ENCODE measurements at regions not wholly inside any gene's neighbourhood (a gene's known extent, or its start where the extent isn't known, plus 50 kb on each side); places are given as distances from the start of the nearest gene placed in this dataset.
"Not testable (repeated sequence)": the region's sequence is repeated elsewhere in the genome, so short reads cannot be mapped to it uniquely, and the experiment has no call there.

DNA sequence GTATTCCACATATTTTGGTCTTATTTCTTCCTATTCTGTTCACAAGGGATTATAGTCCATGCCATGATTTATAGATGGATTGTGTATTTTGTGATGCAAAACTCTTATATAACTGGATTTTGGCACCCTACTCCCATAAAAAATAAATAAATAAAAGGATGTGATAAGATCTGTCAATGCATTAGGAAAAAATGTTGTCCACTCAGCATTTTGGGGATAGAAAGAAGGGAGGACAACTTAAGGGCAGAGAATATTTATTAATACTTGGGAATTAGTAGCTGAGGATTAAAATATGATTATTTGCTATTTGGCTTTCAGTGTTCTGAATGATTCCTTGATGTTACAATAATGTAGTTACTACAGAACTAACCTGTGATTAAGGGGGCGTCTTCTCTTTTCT lies 682.6 kb downstream of the ZBBX start:
- no peak overlapping the region for H3K27ac Mint-ChIP-seq
- DNase-seq (ENCODE audit: low spot score in 2 of 2), result no peak
- H3K9me3 Mint-ChIP-seq, result peaks cover 3 to 5% of the 10 kb centered on the region in 2 donors
- H3K36me3 Mint-ChIP-seq, result no peaks in the 10 kb centered on the region
- ATAC-seq, result no peak

DNA sequence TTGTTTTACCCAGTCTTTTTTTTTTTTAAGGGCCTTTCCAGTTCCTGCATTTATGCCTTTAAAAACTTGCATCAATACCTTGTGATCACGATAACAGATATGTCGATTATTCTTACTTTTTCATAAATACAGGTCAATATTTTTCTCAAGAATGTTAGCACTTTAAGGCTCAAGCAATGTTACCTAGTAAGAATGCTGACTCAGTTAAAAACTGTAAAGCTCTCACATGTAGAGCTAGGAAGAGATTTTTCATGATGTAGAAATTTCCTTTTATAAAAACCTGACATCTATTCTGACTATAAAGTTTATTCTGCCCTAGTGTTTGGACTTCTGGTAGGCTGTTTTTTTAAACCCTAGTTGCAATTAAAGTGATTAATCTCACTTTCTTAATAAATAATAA lies 684.0 kb downstream of the ZBBX start:
- DNase-seq (ENCODE audit: low spot score in 2 of 2) (no peak), ATAC-seq (no peak)
- H3K36me3 Mint-ChIP-seq, result no peaks in the 10 kb centered on the region
- H3K27ac Mint-ChIP-seq, result no peak overlapping the region
- H3K9me3 Mint-ChIP-seq, result peaks cover 3% of the 10 kb centered on the region in 2 donors

DNA sequence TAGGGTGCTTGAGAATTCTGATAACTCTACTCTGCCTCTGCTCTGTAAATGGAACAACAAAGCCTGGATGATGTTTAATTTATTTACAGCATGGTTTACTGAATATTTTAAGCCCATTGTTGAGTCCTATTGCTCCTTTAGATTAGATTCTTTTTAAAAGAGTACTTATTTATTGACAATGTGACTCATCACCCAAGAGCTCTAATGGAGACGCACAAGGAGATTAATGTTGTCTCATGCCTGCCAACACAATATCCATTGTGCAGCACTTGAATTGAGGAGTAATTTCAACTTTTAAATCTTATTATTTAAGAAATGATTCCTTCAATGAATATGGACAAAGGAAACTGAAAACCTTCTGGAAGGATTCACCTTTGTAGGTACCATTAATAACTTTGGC lies 691.4 kb downstream of the ZBBX start:
- no peak overlapping the region for H3K27ac Mint-ChIP-seq
- DNase-seq (ENCODE audit: low spot score in 2 of 2), result no peak
- peaks cover under 1 to 4% of the 10 kb centered on the region in 2 donors for H3K9me3 Mint-ChIP-seq
- H3K36me3 Mint-ChIP-seq, result no peaks in the 10 kb centered on the region
- ATAC-seq, result no peak

DNA sequence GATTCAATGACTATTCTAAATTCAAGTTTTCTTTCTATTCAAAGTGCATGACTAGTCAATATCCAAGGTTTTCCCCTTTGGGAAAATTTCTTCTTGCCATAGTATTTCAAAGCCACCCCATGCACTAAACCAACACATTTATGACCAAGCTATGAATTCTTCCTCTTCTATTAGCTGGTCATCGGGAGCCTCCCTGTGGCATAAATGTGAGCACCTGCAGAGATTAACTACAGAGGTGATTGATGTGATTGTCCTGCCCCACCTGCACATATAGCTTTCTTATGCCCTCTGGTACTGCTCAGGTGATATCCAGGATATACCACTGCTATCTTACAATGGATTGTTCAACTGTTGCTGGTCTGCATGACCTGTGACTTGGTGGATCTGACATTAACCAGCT lies 694.9 kb downstream of the ZBBX start:
- no peak for ATAC-seq

DNA sequence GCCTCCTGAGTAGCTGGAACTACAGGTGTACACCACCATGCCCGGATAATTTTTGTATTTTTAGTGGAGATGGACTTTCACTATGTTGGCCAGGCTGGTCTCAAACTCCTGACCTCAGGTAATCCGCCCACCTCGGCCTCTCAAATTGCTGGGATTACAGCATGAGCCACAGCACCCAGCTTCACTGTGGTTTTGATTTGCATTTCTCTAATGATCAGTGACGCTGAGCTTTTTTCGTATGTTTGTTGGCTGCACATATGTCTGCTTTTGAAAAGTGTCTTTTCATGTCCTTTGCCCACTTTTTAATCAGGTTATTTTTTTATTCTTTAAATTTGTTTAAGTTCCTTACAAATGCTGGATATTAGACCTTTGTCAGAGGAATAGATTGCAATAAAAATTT lies 696.0 kb downstream of the ZBBX start:
- H3K27ac Mint-ChIP-seq; ATAC-seq; DNase-seq (ENCODE audit: low spot score in 2 of 2); H3K9me3 Mint-ChIP-seq; H3K36me3 Mint-ChIP-seq: not testable (repeated sequence)

More for the DNA sequence above, 694.9 kb downstream of the ZBBX start:
- DNase-seq (ENCODE audit: low spot score in 2 of 2), result no peak
- Mint-ChIP-seq H3K36me3 (no peaks in the 10 kb centered on the region), H3K9me3 (peaks cover 4% of the 10 kb centered on the region in 2 donors), H3K27ac (no peak overlapping the region)

GRCh38 chr3:166669781-166670180 lies 710.3 kb downstream of the ZBBX start:
- H3K9me3 Mint-ChIP-seq, result peaks cover 5 to 20% of the 10 kb centered on the region in 2 donors
- DNase-seq (ENCODE audit: low spot score in 2 of 2) (no peak), ATAC-seq (no peak)
- H3K36me3 Mint-ChIP-seq, result no peaks in the 10 kb centered on the region
- H3K27ac Mint-ChIP-seq, result no peak overlapping the region

DNA sequence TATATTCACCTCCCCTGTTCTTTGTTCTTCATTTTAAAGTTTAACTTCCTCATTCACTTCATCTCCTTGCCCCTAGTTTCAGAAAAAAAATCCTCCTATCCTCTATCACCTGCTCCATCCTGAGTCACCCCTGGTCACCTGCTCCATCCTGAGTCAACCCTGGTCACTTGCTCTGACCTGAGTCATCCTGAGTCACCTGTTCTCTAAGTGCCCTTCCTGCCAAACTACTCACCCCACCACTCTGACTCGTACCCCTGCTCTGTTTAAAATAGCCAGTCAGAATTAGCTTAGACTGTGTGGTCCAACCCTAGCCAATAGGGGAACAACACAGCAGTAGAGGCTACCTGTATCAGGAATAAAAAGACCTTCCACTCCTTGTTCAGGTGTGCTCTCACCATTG lies 716.9 kb downstream of the ZBBX start:
- DNase-seq (ENCODE audit: low spot score in 2 of 2) (no peak), ATAC-seq (no peak)
- Mint-ChIP-seq H3K27ac (no peak overlapping the region), H3K36me3 (no peaks in the 10 kb centered on the region), H3K9me3 (peaks cover 17 to 22% of the 10 kb centered on the region in 2 donors)

GRCh38 chr3:166661621-166662020 lies 718.5 kb downstream of the ZBBX start:
- ATAC-seq, result no peak
- Mint-ChIP-seq H3K9me3 (peaks cover 19 to 22% of the 10 kb centered on the region in 2 donors), H3K27ac (no peak overlapping the region), H3K36me3 (no peaks in the 10 kb centered on the region)
- no peak for DNase-seq (ENCODE audit: low spot score in 2 of 2)

DNA sequence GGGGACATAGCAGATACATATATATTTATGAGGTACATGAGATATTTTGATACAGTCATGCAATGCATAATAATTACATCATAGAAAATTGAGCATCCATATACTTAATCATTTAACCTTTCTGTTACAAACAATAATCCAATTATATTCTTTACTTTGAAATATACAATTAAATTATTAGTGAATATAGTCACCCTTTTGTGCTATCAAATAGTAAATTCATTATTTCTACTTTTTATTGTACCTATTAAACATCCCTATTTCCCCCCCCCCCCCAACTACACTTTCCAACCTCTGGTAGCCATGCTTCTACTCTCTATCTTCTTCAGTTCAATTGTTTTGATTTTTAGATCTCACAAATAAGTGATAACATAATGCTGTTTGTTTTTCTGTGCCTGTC lies 719.1 kb downstream of the ZBBX start:
- ATAC-seq (no peak), DNase-seq (ENCODE audit: low spot score in 2 of 2) (no peak)
- Mint-ChIP-seq H3K27ac (no peak overlapping the region), H3K9me3 (peaks cover 22 to 23% of the 10 kb centered on the region in 2 donors), H3K36me3 (no peaks in the 10 kb centered on the region)

- ATAC-seq, result no peak
- Mint-ChIP-seq H3K9me3 (peaks cover 5 to 11% of the 10 kb centered on the region in 2 donors), H3K36me3 (no peaks in the 10 kb centered on the region), H3K27ac (no peak overlapping the region)
- no peak for DNase-seq (ENCODE audit: low spot score in 2 of 2)
Observed at GRCh38 chr3:166637984-166638530, 742.0 kb downstream of the ZBBX start.

GRCh38 chr3:166634091-166634746 lies 745.9 kb downstream of the ZBBX start:
- ATAC-seq (no peak), DNase-seq (ENCODE audit: low spot score in 2 of 2) (no peak)
- Mint-ChIP-seq H3K9me3 (peaks cover 5 to 15% of the 10 kb centered on the region in 2 donors), H3K36me3 (no peaks in the 10 kb centered on the region), H3K27ac (no peak overlapping the region)

GRCh38 chr3:166630190-166630589 lies 749.9 kb downstream of the ZBBX start:
- H3K27ac Mint-ChIP-seq, result no peak overlapping the region
- H3K9me3 Mint-ChIP-seq, result peaks cover 5 to 11% of the 10 kb centered on the region in 2 donors
- ATAC-seq, result no peak
- H3K36me3 Mint-ChIP-seq, result no peaks in the 10 kb centered on the region
- no peak for DNase-seq (ENCODE audit: low spot score in 2 of 2)

DNA sequence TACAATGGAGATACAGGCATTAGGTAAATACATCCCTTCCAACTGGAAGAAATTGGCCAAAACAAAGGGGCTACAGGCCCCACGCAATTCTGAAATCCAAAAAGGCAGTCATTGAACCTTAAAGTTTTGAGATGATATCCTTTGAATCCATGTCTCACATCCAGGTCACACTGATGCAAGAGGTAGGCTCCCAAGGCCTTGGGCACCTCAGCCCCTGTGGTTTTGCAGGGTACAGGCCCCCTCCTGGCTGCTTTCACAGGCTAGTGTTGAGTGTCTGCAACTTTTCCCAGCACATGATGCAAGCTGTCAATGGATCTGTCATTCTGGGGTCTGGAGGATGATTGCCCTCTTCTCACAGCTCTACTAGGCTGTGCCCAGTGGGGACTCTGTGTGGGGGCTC lies 766.7 kb downstream of the ZBBX start:
- no peak overlapping the region for H3K27ac Mint-ChIP-seq
- peaks cover 0 to 5% of the 10 kb centered on the region in 2 donors for H3K36me3 Mint-ChIP-seq
- H3K9me3 Mint-ChIP-seq, result peaks cover 8 to 17% of the 10 kb centered on the region in 2 donors
- DNase-seq (ENCODE audit: low spot score in 2 of 2) (no peak), ATAC-seq (no peak)

DNA sequence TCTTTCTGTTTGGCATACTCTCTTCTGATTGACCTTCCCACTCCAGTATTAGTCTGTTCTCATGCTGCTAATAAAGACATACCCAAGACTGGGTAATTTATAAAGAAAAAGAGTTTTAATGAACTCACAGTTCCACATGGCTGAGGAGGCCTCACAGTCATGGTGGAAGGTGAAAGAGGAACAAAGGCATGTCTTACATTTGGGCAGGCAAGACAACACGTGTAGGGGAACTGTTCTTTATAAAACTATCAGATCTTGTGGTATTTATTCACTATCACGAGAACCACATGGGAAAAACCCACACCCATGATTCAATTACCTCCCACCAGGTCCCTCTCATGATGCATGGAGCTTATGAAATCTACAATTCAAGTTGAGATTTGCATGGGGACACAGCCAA lies 767.3 kb downstream of the ZBBX start:
- H3K27ac Mint-ChIP-seq; H3K36me3 Mint-ChIP-seq; DNase-seq (ENCODE audit: low spot score in 2 of 2); ATAC-seq: not testable (repeated sequence)
- peaks cover 8 to 13% of the 10 kb centered on the region in 2 donors for H3K9me3 Mint-ChIP-seq

- ATAC-seq, result no peak
- H3K36me3 Mint-ChIP-seq, result no peaks in the 10 kb centered on the region
- peaks cover 4 to 8% of the 10 kb centered on the region in 2 donors for H3K9me3 Mint-ChIP-seq
Observed at GRCh38 chr3:166607933-166608521, 770.8 kb upstream of the BCHE start.

GRCh38 chr3:166606988-166607387 lies 769.8 kb upstream of the BCHE start:
- DNase-seq (ENCODE audit: low spot score in 2 of 2) (no peak), ATAC-seq (no peak)
- Mint-ChIP-seq H3K36me3 (no peaks in the 10 kb centered on the region), H3K27ac (no peak overlapping the region), H3K9me3 (peaks cover 0 to 4% of the 10 kb centered on the region in 2 donors)

More at GRCh38 chr3:166607933-166608521, 770.8 kb upstream of the BCHE start:
- DNase-seq (ENCODE audit: low spot score in 2 of 2), result no peak
- no peak overlapping the region for H3K27ac Mint-ChIP-seq

GRCh38 chr3:166593776-166594175 lies 756.6 kb upstream of the BCHE start:
- ATAC-seq (no peak), DNase-seq (ENCODE audit: low spot score in 2 of 2) (no peak)
- Mint-ChIP-seq H3K36me3 (no peaks in the 10 kb centered on the region), H3K27ac (no peak overlapping the region), H3K9me3 (peaks cover 9 to 15% of the 10 kb centered on the region in 2 donors)

DNA sequence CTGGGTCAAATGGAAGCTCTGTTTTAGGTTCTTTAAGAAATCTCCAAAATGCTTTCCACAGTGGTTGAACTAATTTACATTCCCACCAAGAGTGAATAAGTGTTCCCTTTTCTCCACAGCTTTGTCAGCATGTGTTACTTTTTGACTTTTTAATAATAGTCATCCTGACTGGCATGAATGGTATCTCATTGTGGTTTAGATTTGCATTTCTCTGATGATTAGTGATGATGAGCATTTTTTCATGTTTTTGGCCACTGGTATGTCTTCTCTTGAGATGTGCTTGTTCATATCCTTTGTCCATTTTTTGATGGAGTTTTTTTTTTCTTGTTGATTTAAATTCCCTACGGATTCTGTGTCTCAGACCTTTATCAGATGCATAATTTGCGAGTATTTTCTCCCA lies 745.0 kb upstream of the BCHE start:
- no peak for DNase-seq (ENCODE audit: low spot score in 2 of 2)
- Mint-ChIP-seq H3K9me3 (peaks cover 5 to 11% of the 10 kb centered on the region in 2 donors), H3K36me3 (no peaks in the 10 kb centered on the region), H3K27ac (no peak overlapping the region)
- no peak for ATAC-seq
